Panc1 (cell line): ENCODE measurements at regions not wholly inside any gene's neighbourhood (a gene's known extent, or its start where the extent isn't known, plus 50 kb on each side); places are given as distances from the start of the nearest gene placed in this dataset.

Source experiments
- ATAC-seq: fragments of 200-7000 bp; cut with Tn5 transposase; 2 replicates; pipeline ENCODE4 v1.9.1; 2020; ENCODE audit warnings: mild to moderate bottlenecking, moderate library complexity
- BruUV-seq: library from RNA; stranded (reverse); fragments of 400-500 nt; replicated peaks from 2 replicates; lab custom pipeline; 2021; lab: Mats Ljungman, UMichigan
- CTCF ChIA-PET: fragments of 300-600 bp; sonication (Branson Sonifier 250); formaldehyde crosslinking; loops from one replicate; lab custom pipeline; 2022; ENCODE audit warnings: antibody characterized with exemption; lab: Charles Lee
- POLR2A ChIA-PET: fragments of 300-600 bp; sonication (Branson Sonifier 250); formaldehyde crosslinking; loops from one replicate; lab custom pipeline; 2022; ENCODE audit warnings: antibody characterized with exemption; lab: Charles Lee
- DNase-seq: peaks from one replicate; pipeline ENCODE4 v3.0.0-alpha.2; 2010; ENCODE audit warnings: low read depth, low spot score
- H3K27ac ChIP-seq: 2 replicates; pipeline ENCODE4 v1.5.1; 2011; ENCODE audit warnings: mild to moderate bottlenecking, low read length, inconsistent platforms
- H3K27me3 ChIP-seq: fragments of 200-500 bp; sonication (Bioruptor generic); 2 replicates; pipeline ENCODE4 v1.6.0; 2014; ENCODE audit warnings: low read length, inconsistent platforms; ENCODE audit not compliant: control insufficient read depth, insufficient read depth
- H3K36me3 ChIP-seq: fragments of 200-500 bp; sonication (Bioruptor generic); 2 replicates; pipeline ENCODE4 v1.5.1; 2014; ENCODE audit warnings: inconsistent platforms, mild to moderate bottlenecking, low read length, moderate library complexity; ENCODE audit not compliant: control insufficient read depth, insufficient read depth
- H3K4me1 ChIP-seq: 2 replicates; pipeline ENCODE4 v1.5.1; 2011; ENCODE audit warnings: inconsistent platforms, mild to moderate bottlenecking, low read length, moderate library complexity; ENCODE audit not compliant: control insufficient read depth, insufficient read depth
- H3K4me3 ChIP-seq, 2 experiments: 2 replicates each; pipeline ENCODE4 v1.5.1; 2011 to 2012; ENCODE audit warnings: low read depth in 2 of 2, low read length in 2 of 2, mild to moderate bottlenecking in 2 of 2, inconsistent platforms in 1 of 2, moderate library complexity in 1 of 2
- H3K9me3 ChIP-seq: fragments of 200-500 bp; sonication (Bioruptor generic); 2 replicates; pipeline ENCODE4 v1.5.1; 2014; ENCODE audit warnings: low read depth, mild to moderate bottlenecking, inconsistent platforms, low read length, moderate library complexity; ENCODE audit not compliant: control insufficient read depth, insufficient read depth
- CTCF ChIP-seq: fragments of 450-650 bp; IDR thresholded peaks from 2 replicates; pipeline ENCODE4 v1.5.1; 2017; ENCODE audit warnings: mild to moderate bottlenecking
- POLR2AphosphoS5 ChIP-seq: IDR thresholded peaks from 2 replicates; pipeline ENCODE4 v1.6.1; 2012; ENCODE audit warnings: mild to moderate bottlenecking, low read depth, low read length, moderate library complexity
- REST ChIP-seq, 2 experiments: IDR thresholded peaks; 2 replicates each; pipeline ENCODE4 v1.6.1; 2011 to 2012; ENCODE audit warnings: low read depth in 2 of 2, control low read depth in 1 of 2, low read length in 1 of 2, mild to moderate bottlenecking in 1 of 2, moderate library complexity in 1 of 2; ENCODE audit not compliant: insufficient read depth in 1 of 2
- SIN3A ChIP-seq: IDR thresholded peaks from 2 replicates; pipeline ENCODE4 v1.6.1; 2012; ENCODE audit warnings: low read depth, mild to moderate bottlenecking, low read length, moderate library complexity, borderline replicate concordance; ENCODE audit not compliant: insufficient read depth
- TCF7L2 ChIP-seq: IDR thresholded peaks from 2 replicates; pipeline ENCODE4 v1.6.1; 2011; ENCODE audit warnings: mild to moderate bottlenecking, low read depth, low read length, inconsistent platforms
- in situ Hi-C: cut with HindIII; loops from 2 replicates; pipeline ENCODE4 v1.10.0; 2016; ENCODE audit warnings: low sequenced_read_pairs, low pct_unique_long_range_greater_than_20kb
- intact Hi-C: fragments of 100-400 bp; cut with micrococcal nuclease; formaldehyde crosslinking; loops from one replicate; pipeline ENCODE4 v1.10.0; 2022; ENCODE audit not compliant: unreplicated experiment

DNA sequence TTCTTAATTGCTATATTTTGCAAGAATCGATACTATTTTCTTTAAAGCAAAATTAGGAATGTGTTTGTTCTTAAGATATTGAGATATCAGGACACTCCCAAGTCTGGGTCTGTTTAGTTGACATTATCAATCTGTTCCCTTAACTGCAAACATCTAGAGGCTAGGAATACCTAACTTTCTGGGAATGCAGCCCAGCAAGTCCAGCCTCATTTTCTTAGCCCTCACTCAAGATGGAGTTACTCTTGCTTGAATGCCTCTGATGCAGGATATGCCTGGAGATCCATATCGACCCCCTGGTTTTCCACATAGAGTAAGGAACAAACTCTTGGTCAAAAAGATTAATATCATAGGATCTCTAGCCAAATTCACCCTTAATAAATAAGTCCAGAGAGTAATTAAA is 305.3 kb upstream of the COBL start:
- DNase-seq (no peak), ATAC-seq (no peak)
- Histone ChIP-seq H3K4me3 (no peak overlapping the region), H3K27me3 (no peaks in the 10 kb centered on the region), H3K36me3 (no peaks in the 10 kb centered on the region), H3K27ac (no peak overlapping the region), H3K4me1 (no peaks in the 10 kb centered on the region), H3K9me3 (no peaks in the 10 kb centered on the region)
- ChIA-PET POLR2A (no interaction called here), CTCF (no interaction called here)
- no TSS peak for BruUV-seq
- intact Hi-C loops = no loop called here
- in situ Hi-C loops = no loop called here
- TF ChIP-seq SIN3A = no peak

DNA sequence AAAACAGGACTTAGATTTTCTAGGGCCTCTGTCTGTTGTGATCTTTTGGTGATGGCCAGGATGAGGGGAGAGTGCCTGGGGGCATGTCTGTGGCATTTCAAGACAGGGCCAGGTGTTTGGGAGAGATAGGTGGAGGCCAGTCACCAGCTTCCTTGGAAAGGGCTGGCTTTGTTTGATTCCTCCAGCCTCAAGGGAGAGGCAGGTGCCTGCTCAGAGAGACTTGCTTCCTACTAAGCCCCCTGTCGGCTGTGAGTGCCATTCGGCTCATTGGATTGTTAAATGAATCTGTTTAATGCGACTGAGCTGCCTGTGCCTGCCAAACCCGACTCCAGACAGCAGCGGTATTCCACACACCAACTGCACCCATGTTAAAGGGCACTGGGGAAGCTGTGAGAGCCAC is 304.1 kb upstream of the COBL start:
- in situ Hi-C loops (no loop called here), intact Hi-C loops (no loop called here)
- Histone ChIP-seq H3K9me3 (no peaks in the 10 kb centered on the region), H3K4me1 (no peaks in the 10 kb centered on the region), H3K4me3 (no peak overlapping the region), H3K27me3 (no peaks in the 10 kb centered on the region), H3K27ac (no peak overlapping the region), H3K36me3 (no peaks in the 10 kb centered on the region)
- ChIA-PET CTCF (no interaction called here), POLR2A (no interaction called here)
- BruUV-seq = no TSS peak
- DNase-seq (no peak), ATAC-seq (no peak)
- TF ChIP-seq POLR2AphosphoS5 (no peak), REST (IDR thresholded peaks at IDR 0.05; ENCODE audit: insufficient read depth in 1 of 2, low read depth in 2 of 2, low read length in 1 of 2) (no peak), SIN3A (no peak), TCF7L2 (no peak), CTCF (no peak)

- Histone ChIP-seq H3K27me3 (peaks cover under 1% of the 10 kb centered on the region; the same call in 1 of the 2 replicates), H3K27ac (no peak overlapping the region), H3K9me3 (no peaks in the 10 kb centered on the region), H3K36me3 (no peaks in the 10 kb centered on the region), H3K4me1 (no peaks in the 10 kb centered on the region), H3K4me3 (no peak overlapping the region)
- intact Hi-C loops (no loop called here), in situ Hi-C loops (no loop called here)
- no peak for ATAC-seq
- no TSS peak for BruUV-seq
- DNase-seq = no peak
- TF ChIP-seq POLR2AphosphoS5 (no peak), TCF7L2 (no peak), SIN3A (no peak), REST (IDR thresholded peaks at IDR 0.05; ENCODE audit: insufficient read depth in 1 of 2, low read depth in 2 of 2, low read length in 1 of 2) (no peak)
- POLR2A ChIA-PET = no interaction called here
- CTCF ChIA-PET = no interaction called here
These were observed 303.3 kb upstream of the COBL start for GRCh38 chr7:51619880-51620279.
